ENCODE measurements at regions not wholly inside any gene's neighbourhood (a gene's known extent, or its start where the extent isn't known, plus 50 kb on each side); places are given as distances from the start of the nearest gene placed in this dataset.

DNA sequence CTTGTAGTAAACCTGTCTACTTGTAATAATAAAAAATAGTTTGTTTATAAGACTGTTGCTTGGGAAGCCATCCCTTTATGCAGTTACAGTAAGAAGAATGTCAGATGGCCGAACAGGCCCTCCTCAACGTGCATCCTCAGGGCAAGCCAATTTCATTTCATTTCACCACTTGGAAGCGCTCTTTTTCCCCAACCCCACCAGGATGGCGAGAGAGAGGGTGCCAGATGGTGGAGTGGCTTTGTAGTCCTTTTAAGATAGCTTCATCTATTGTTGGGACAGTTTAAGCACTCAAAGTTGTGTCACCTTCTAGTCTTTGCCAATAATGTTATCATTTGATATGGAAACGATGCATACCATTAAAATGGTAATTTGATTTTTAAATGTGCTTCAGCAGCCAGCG, 356.3 kb upstream of the CAMK1G start:
- Histone ChIP-seq H3K27ac (ENCODE audit: low read depth, low read length) (no peak overlapping the region), H2BK5ac (ENCODE audit: low read length) (no peak overlapping the region), H3K27me3 (ENCODE audit: insufficient read depth, low read length, poor library complexity) (no peaks in the 10 kb centered on the region), H2BK120ac (ENCODE audit: low read depth, low read length) (no peak overlapping the region), H3K4ac (ENCODE audit: low read depth, low read length) (no peak overlapping the region), H3K79me1 (ENCODE audit: low read length) (no peaks in the 10 kb centered on the region), H3K9ac (ENCODE audit: low read length) (no peak overlapping the region), H3K4me3 (ENCODE audit: low read length) (no peak overlapping the region), H4K8ac (ENCODE audit: low read depth, low read length) (no peak overlapping the region), H3K23ac (ENCODE audit: low read length) (no peak overlapping the region), H3K36me3 (ENCODE audit: control insufficient read depth, insufficient read depth, low read length) (no peaks in the 10 kb centered on the region), H3K4me2 (ENCODE audit: low read length) (no peak overlapping the region), H4K5ac (ENCODE audit: low read length) (no peak overlapping the region), H3K79me2 (ENCODE audit: control insufficient read depth, insufficient read depth, low read length) (no peaks in the 10 kb centered on the region), H3K56ac (ENCODE audit: low read length) (no peak overlapping the region), H2AK5ac (ENCODE audit: low read length) (no peak overlapping the region), H3K4me1 (ENCODE audit: control insufficient read depth, low read depth, low read length) (no peaks in the 10 kb centered on the region), H2BK15ac (replicated peaks; ENCODE audit: low read depth) (no peak overlapping the region), H3K18ac (ENCODE audit: low read length) (no peak overlapping the region)
- WGBS (ENCODE audit: extremely low coverage, insufficient coverage, low lambda C conversion rate) = no CpG with 5 or more reads among the region's 6 CpGs
- peak; percentile 22 for DNase-seq

DNA sequence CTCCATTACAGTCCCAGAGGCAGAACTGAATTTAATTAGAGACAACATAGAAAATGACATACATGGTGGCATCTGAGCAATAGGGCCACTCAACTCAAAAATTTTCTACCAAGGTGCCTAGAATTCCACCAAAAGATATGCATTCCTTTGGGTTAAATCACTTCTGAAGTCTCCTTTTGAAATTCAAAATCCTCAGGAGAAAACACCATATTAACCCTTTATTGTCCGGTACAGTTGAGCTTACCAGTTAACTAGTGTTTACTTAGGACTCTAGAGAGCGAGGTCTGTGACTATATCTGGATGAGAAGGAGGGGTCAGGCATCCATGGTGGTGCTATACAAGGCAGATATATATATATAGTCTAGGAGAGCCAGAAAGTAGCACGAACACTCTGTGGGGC, 355.6 kb upstream of the CAMK1G start:
- no peak overlapping the region for H2BK120ac ChIP-seq (ENCODE audit: low read depth, low read length)
- H3K79me2 ChIP-seq (ENCODE audit: control insufficient read depth, insufficient read depth, low read length) = no peaks in the 10 kb centered on the region
- H3K79me1 ChIP-seq (ENCODE audit: low read length) = no peaks in the 10 kb centered on the region
- no peak overlapping the region for H3K4me3 ChIP-seq (ENCODE audit: low read length)
- no peak overlapping the region for H2BK5ac ChIP-seq (ENCODE audit: low read length)
- H3K27ac ChIP-seq (ENCODE audit: low read depth, low read length) = no peak overlapping the region
- DNase-seq = peak; percentile 70
- no peak overlapping the region for H4K5ac ChIP-seq (ENCODE audit: low read length)
- no peak overlapping the region for H4K8ac ChIP-seq (ENCODE audit: low read depth, low read length)
- H3K4me2 ChIP-seq (ENCODE audit: low read length) = no peak overlapping the region
- H3K27me3 ChIP-seq (ENCODE audit: insufficient read depth, low read length, poor library complexity) = no peaks in the 10 kb centered on the region
- no peak overlapping the region for H2BK15ac ChIP-seq (replicated peaks; ENCODE audit: low read depth)
- H3K56ac ChIP-seq (ENCODE audit: low read length) = no peak overlapping the region
- no peak overlapping the region for H3K18ac ChIP-seq (ENCODE audit: low read length)
- H3K9ac ChIP-seq (ENCODE audit: low read length) = no peak overlapping the region
- no peak overlapping the region for H3K4ac ChIP-seq (ENCODE audit: low read depth, low read length)
- no peaks in the 10 kb centered on the region for H3K4me1 ChIP-seq (ENCODE audit: control insufficient read depth, low read depth, low read length)
- WGBS (ENCODE audit: extremely low coverage, insufficient coverage, low lambda C conversion rate) = no CpG with 5 or more reads among the region's 3 CpGs
- H3K36me3 ChIP-seq (ENCODE audit: control insufficient read depth, insufficient read depth, low read length) = no peaks in the 10 kb centered on the region
- no peak overlapping the region for H2AK5ac ChIP-seq (ENCODE audit: low read length)
- no peak overlapping the region for H3K23ac ChIP-seq (ENCODE audit: low read length)

DNA sequence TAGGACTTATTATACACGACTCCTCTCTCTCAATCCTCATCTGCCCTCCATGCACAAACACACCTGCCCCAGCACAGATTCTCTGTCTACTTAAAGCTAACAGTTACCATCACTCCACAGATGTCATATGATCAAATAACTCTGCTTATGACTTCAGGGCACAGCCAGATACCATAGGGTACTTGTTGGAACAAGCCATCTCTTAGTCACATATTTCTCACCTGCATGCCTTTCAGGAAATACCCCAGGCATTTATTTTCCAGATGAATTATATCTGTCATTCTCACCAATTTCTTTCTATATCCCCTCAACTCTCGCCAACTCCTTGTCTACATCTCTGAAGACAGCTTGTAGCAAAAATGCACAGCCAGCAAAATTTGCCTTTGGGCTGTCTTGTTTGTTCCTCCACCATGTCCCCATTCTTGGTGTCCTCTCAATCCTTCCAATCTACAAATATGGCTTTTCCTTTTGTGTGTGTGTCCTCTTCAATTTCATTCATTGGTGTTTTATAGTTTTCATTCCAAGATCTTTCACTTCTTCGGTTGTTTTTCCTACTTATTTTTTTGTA, 353.9 kb upstream of the CAMK1G start:
- Histone ChIP-seq H4K5ac (ENCODE audit: low read length) (no peak overlapping the region), H3K4me1 (ENCODE audit: control insufficient read depth, low read depth, low read length) (no peaks in the 10 kb centered on the region), H3K27ac (ENCODE audit: low read depth, low read length) (no peak overlapping the region), H2AK5ac (ENCODE audit: low read length) (no peak overlapping the region), H3K27me3 (ENCODE audit: insufficient read depth, low read length, poor library complexity) (no peaks in the 10 kb centered on the region), H3K36me3 (ENCODE audit: control insufficient read depth, insufficient read depth, low read length) (no peaks in the 10 kb centered on the region), H3K56ac (ENCODE audit: low read length) (no peak overlapping the region), H2BK120ac (ENCODE audit: low read depth, low read length) (no peak overlapping the region), H3K4me3 (ENCODE audit: low read length) (no peak overlapping the region), H3K79me2 (ENCODE audit: control insufficient read depth, insufficient read depth, low read length) (no peaks in the 10 kb centered on the region), H3K18ac (ENCODE audit: low read length) (no peak overlapping the region), H3K23ac (ENCODE audit: low read length) (no peak overlapping the region), H2BK5ac (ENCODE audit: low read length) (no peak overlapping the region), H4K8ac (ENCODE audit: low read depth, low read length) (no peak overlapping the region), H3K4me2 (ENCODE audit: low read length) (no peak overlapping the region), H2BK15ac (replicated peaks; ENCODE audit: low read depth) (no peak overlapping the region), H3K4ac (ENCODE audit: low read depth, low read length) (no peak overlapping the region), H3K79me1 (ENCODE audit: low read length) (no peaks in the 10 kb centered on the region), H3K9ac (ENCODE audit: low read length) (no peak overlapping the region)
- no CpG with 5 or more reads among the region's 3 CpGs for WGBS (ENCODE audit: extremely low coverage, insufficient coverage, low lambda C conversion rate)
- no peak for DNase-seq

DNA sequence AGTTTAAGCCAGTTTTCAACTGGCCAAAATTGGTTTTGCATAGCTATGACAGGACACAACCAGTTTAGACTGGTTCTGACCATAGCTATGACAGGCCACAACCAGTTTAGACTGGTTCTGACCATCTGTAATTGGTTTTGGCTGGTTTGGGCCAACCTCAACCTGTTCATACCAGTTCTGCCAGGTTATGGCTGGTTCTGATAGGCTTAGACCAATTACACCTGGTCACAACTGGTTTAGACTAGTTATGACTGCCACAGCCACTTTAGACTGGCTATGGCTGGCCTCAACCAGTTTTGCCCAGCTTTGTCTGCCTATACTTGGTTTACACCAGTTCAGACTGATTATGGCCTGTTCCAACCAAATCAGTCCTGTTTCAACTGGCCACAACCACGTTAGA, 353.2 kb upstream of the CAMK1G start:
- H2BK120ac ChIP-seq (ENCODE audit: low read depth, low read length) = no peak overlapping the region
- no peak overlapping the region for H3K4ac ChIP-seq (ENCODE audit: low read depth, low read length)
- no peak overlapping the region for H4K8ac ChIP-seq (ENCODE audit: low read depth, low read length)
- H2AK5ac ChIP-seq (ENCODE audit: low read length) = no peak overlapping the region
- no peak overlapping the region for H3K4me3 ChIP-seq (ENCODE audit: low read length)
- no peak overlapping the region for H3K4me2 ChIP-seq (ENCODE audit: low read length)
- no peak overlapping the region for H3K56ac ChIP-seq (ENCODE audit: low read length)
- H3K36me3 ChIP-seq (ENCODE audit: control insufficient read depth, insufficient read depth, low read length) = no peaks in the 10 kb centered on the region
- H2BK5ac ChIP-seq (ENCODE audit: low read length) = no peak overlapping the region
- no peak overlapping the region for H3K9ac ChIP-seq (ENCODE audit: low read length)
- H2BK15ac ChIP-seq (replicated peaks; ENCODE audit: low read depth) = no peak overlapping the region
- H3K79me1 ChIP-seq (ENCODE audit: low read length) = no peaks in the 10 kb centered on the region
- H3K27me3 ChIP-seq (ENCODE audit: insufficient read depth, low read length, poor library complexity) = no peaks in the 10 kb centered on the region
- no CpG with 5 or more reads among the region's 1 CpG for WGBS (ENCODE audit: extremely low coverage, insufficient coverage, low lambda C conversion rate)
- H3K79me2 ChIP-seq (ENCODE audit: control insufficient read depth, insufficient read depth, low read length) = no peaks in the 10 kb centered on the region
- no peak overlapping the region for H3K23ac ChIP-seq (ENCODE audit: low read length)
- H3K4me1 ChIP-seq (ENCODE audit: control insufficient read depth, low read depth, low read length) = no peaks in the 10 kb centered on the region
- no peak overlapping the region for H3K18ac ChIP-seq (ENCODE audit: low read length)
- H3K27ac ChIP-seq (ENCODE audit: low read depth, low read length) = no peak overlapping the region
- H4K5ac ChIP-seq (ENCODE audit: low read length) = no peak overlapping the region
- DNase-seq = no peak

DNA sequence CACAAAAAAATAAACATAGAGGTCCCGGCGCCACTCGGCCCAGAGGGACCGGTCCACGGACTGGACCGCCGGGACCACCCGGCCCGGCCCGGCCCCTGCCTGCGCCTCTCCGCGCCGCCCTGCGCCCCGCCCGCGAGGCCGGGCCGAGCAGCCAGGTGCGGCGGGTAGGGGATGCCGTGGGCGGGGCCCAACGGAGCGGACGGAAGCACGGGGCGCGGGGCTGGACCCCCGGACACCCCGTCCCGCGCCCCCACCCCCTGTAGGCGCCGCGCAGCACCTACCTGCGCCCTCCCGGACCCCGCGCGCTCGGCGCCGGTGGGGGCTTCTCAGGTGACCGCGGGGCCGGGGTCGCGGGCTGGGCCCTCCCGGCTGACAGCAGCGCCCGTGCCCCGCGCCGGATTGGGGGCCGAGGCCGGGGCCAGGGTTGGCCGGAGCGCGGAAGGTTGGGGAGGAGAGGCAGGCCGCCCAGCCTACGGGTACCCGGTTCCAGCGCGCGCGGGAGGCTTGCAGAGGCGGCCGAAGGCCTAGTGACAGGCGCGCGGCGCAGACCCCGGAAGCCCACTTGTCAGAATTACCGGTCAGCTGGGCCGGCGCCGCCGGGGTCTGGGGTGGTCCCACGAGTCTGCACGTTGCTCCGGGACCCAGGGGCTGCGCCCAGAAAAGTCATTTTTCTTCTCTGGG, 351.9 kb upstream of the CAMK1G start:
- H3K4me1 ChIP-seq (ENCODE audit: control insufficient read depth, low read depth, low read length) = no peaks in the 10 kb centered on the region
- DNase-seq = no peak
- H3K27ac ChIP-seq (ENCODE audit: low read depth, low read length) = no peak overlapping the region
- no peak overlapping the region for H3K18ac ChIP-seq (ENCODE audit: low read length)
- no peak overlapping the region for H3K56ac ChIP-seq (ENCODE audit: low read length)
- H3K36me3 ChIP-seq (ENCODE audit: control insufficient read depth, insufficient read depth, low read length) = no peaks in the 10 kb centered on the region
- WGBS (ENCODE audit: extremely low coverage, insufficient coverage, low lambda C conversion rate) = no CpG with 5 or more reads among the region's 84 CpGs
- H4K8ac ChIP-seq (ENCODE audit: low read depth, low read length) = no peak overlapping the region
- H3K79me1 ChIP-seq (ENCODE audit: low read length) = no peaks in the 10 kb centered on the region
- H3K4me2 ChIP-seq (ENCODE audit: low read length) = no peak overlapping the region
- H3K23ac ChIP-seq (ENCODE audit: low read length) = no peak overlapping the region
- no peak overlapping the region for H3K4ac ChIP-seq (ENCODE audit: low read depth, low read length)
- H2BK120ac ChIP-seq (ENCODE audit: low read depth, low read length) = no peak overlapping the region
- no peak overlapping the region for H2AK5ac ChIP-seq (ENCODE audit: low read length)
- H3K79me2 ChIP-seq (ENCODE audit: control insufficient read depth, insufficient read depth, low read length) = no peaks in the 10 kb centered on the region
- no peak overlapping the region for H2BK15ac ChIP-seq (replicated peaks; ENCODE audit: low read depth)
- H3K27me3 ChIP-seq (ENCODE audit: insufficient read depth, low read length, poor library complexity) = no peaks in the 10 kb centered on the region
- H2BK5ac ChIP-seq (ENCODE audit: low read length) = no peak overlapping the region
- no peak overlapping the region for H4K5ac ChIP-seq (ENCODE audit: low read length)
- no peak overlapping the region for H3K9ac ChIP-seq (ENCODE audit: low read length)
- H3K4me3 ChIP-seq (ENCODE audit: low read length) = no peak overlapping the region

DNA sequence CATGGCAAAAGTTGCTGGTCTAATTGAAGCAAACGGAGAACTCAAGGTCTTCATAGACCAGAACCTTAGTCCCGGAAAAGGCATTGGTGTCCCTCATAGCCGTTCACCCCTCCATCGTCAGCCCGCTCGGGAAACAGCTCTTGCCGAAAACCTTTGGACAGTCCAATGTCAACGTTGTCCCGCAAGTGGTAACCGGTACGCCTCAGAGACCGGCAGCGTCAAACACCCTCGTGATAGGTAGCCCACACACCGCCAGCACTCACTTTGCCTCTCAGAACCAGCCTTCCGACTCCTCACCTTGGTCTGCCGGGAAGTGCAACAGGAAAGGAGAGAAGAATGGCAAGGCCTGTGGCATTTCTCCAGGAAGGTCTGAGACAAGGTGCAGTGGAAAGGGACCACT, 351.3 kb upstream of the CAMK1G start:
- Histone ChIP-seq H3K18ac (ENCODE audit: low read length) (no peak overlapping the region), H3K36me3 (ENCODE audit: control insufficient read depth, insufficient read depth, low read length) (no peaks in the 10 kb centered on the region), H3K4me1 (ENCODE audit: control insufficient read depth, low read depth, low read length) (no peaks in the 10 kb centered on the region), H2BK15ac (replicated peaks; ENCODE audit: low read depth) (no peak overlapping the region), H4K8ac (ENCODE audit: low read depth, low read length) (no peak overlapping the region), H2AK5ac (ENCODE audit: low read length) (no peak overlapping the region), H3K23ac (ENCODE audit: low read length) (no peak overlapping the region), H2BK120ac (ENCODE audit: low read depth, low read length) (no peak overlapping the region), H3K9ac (ENCODE audit: low read length) (no peak overlapping the region), H4K5ac (ENCODE audit: low read length) (no peak overlapping the region), H3K27ac (ENCODE audit: low read depth, low read length) (no peak overlapping the region), H3K4me3 (ENCODE audit: low read length) (no peak overlapping the region), H3K79me2 (ENCODE audit: control insufficient read depth, insufficient read depth, low read length) (no peaks in the 10 kb centered on the region), H2BK5ac (ENCODE audit: low read length) (no peak overlapping the region), H3K4ac (ENCODE audit: low read depth, low read length) (no peak overlapping the region), H3K27me3 (ENCODE audit: insufficient read depth, low read length, poor library complexity) (no peaks in the 10 kb centered on the region), H3K79me1 (ENCODE audit: low read length) (no peaks in the 10 kb centered on the region), H3K56ac (ENCODE audit: low read length) (no peak overlapping the region), H3K4me2 (ENCODE audit: low read length) (no peak overlapping the region)
- no peak for DNase-seq
- no CpG with 5 or more reads among the region's 17 CpGs for WGBS (ENCODE audit: extremely low coverage, insufficient coverage, low lambda C conversion rate)
